ENCODE measurements at regions not wholly inside any gene's neighbourhood (a gene's known extent, or its start where the extent isn't known, plus 50 kb on each side); places are given as distances from the start of the nearest gene placed in this dataset.

DNA sequence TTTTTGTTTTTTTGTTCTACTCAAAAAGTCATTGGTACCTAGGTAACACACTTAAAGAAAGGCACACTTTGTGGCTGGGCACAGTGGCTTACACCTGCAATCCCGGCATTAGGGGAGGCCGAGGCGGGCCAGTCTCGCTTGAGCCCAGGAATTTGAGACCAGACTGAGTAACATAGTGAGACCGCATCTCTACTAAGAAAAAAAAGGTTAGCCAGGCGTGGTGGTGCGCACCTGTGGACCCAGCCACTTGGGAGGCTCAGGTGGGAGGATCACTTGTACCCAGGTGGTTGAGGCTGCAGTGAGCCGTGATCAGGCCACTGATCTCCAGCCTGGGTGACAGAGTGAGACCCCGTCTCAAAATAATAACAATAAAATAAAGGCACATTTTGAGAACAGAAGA, 67.4 kb upstream of the BHLHE23 start:
- TF ChIP-seq, protein P1, sequence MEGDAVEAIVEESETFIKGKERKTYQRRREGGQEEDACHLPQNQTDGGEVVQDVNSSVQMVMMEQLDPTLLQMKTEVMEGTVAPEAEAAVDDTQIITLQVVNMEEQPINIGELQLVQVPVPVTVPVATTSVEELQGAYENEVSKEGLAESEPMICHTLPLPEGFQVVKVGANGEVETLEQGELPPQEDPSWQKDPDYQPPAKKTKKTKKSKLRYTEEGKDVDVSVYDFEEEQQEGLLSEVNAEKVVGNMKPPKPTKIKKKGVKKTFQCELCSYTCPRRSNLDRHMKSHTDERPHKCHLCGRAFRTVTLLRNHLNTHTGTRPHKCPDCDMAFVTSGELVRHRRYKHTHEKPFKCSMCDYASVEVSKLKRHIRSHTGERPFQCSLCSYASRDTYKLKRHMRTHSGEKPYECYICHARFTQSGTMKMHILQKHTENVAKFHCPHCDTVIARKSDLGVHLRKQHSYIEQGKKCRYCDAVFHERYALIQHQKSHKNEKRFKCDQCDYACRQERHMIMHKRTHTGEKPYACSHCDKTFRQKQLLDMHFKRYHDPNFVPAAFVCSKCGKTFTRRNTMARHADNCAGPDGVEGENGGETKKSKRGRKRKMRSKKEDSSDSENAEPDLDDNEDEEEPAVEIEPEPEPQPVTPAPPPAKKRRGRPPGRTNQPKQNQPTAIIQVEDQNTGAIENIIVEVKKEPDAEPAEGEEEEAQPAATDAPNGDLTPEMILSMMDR (IDR thresholded peaks at IDR 0.05): no peak
- no peak for TF ChIP-seq EZH2 (IDR thresholded peaks at IDR 0.05; ENCODE audit: borderline replicate concordance, insufficient read depth, low read depth, low read length, poor library complexity, severe bottlenecking)

Data from B cell (primary cell).